Stimulated activated CD4-positive, alpha-beta T cell treated with anti-CD3 and anti-CD28 coated beads, Interleukin-1b, Interleukin-23, amount 100 ng/mL, for 24 hours (primary cell): ENCODE measurements at regions not wholly inside any gene's neighbourhood (a gene's known extent, or its start where the extent isn't known, plus 50 kb on each side); places are given as distances from the start of the nearest gene placed in this dataset.

Source experiments
- DNase-seq, 4 experiments: peaks; one replicate each; pipeline ENCODE4 v3.0.0-alpha.2; 2020; ENCODE audit warnings: low read depth in 4 of 4, low spot score in 1 of 4

- no peak for DNase-seq
Measured at GRCh38 chr13:44019651-44020050, 139.9 kb downstream of the LACC1 start.

- no peak for DNase-seq
Measured at GRCh38 chr13:44021422-44021821, 141.7 kb downstream of the LACC1 start.

DNA sequence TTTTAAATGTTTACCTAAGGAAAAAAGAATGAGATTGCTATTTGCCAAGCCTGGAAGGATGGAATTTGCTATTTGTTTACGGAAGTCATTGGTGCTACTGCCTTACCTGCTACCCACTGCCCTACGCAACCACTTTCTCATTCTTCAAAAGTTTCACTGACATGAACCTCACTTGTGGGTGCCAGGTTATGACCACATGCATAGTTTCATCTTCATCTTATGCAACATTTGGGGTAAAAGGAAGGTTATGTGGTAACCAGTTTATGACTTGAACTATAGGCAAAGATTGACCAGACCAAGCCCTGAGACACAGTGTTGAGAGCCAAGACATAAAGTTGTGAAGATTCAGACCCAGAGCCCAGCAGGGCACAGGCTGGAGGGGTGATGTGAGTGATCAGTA lies 142.5 kb downstream of the LACC1 start:
- no peak for DNase-seq

DNA sequence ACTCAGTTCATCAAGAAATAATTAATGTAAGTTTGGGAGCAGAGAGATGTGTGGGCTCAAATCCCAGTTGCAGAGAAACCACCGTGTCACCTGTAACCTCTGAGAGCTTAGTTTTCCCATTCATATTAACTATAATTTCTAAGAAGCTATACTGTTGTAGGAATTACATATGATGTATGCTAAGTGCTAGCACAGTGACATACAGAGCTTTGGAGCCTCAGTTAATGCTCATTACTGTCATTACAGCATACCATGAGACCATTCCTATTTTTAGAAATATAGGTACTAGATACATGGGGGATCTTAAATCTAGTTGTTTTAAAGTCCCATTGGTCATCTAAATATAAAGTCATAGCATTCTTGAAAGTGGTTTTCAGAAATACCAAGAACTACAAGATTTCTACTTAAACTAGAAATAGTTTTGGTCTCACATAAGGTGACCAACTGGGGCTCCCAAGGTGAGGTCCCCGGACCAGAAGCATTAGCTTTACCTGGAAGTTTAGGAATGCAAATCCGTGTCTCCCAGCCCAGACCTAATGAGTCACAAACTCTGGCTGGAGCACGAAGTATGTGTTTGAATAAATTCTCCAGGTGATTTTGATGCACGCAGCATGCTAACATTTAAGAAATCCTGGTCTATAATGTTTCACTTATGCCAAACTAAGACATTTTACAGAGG lies 144.6 kb downstream of the LACC1 start:
- no peak for DNase-seq

GRCh38 chr13:44024846-44025195 lies 145.1 kb downstream of the LACC1 start:
- DNase-seq, result no peak

DNA sequence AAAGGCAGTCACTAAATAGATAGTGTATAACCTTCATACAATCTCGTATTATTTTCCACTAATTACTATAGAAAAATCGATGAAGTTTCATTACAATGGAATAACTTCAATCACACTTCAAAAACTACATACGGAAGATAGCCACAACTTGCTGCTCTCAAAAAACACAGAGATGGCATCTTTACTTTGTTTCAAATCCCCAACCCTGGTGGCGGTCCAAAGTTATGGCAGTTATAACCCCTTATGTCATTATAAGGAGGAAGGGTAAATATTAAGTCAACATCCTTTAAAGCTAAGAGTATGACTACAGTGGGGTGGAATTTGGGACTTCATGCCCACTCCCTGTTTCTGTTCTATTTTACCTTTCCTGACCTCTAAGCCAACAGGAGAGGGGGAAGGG lies 146.5 kb downstream of the LACC1 start:
- DNase-seq, result no peak

- DNase-seq, result no peak
Measured at GRCh38 chr13:44028734-44029133, 149.0 kb downstream of the LACC1 start.

- no peak for DNase-seq
Measured at GRCh38 chr13:44030615-44031014, 150.9 kb downstream of the LACC1 start.

DNA sequence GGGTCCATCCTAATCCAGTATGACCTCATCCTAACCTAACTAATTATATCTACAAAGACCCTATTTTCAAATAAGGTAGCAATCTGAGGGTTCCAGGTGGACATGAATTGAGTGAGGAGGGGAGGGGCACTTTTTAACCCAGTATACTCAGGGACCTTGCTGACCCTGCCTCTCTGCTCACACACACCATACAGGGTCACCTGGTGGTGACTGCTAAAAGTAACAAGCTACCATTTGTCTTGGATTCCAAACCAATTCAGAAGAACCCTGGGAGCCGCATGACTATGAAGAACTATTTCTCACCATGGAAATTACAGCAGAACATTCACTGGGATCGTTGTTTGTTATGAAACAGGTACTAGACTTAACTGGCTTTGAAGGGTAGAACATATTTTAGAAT lies 151.9 kb downstream of the LACC1 start:
- no peak for DNase-seq

- DNase-seq, result no peak
Measured at GRCh38 chr13:44032802-44033201, 153.1 kb downstream of the LACC1 start.

GRCh38 chr13:44035400-44035799 lies 155.7 kb downstream of the LACC1 start:
- no peak for DNase-seq

DNA sequence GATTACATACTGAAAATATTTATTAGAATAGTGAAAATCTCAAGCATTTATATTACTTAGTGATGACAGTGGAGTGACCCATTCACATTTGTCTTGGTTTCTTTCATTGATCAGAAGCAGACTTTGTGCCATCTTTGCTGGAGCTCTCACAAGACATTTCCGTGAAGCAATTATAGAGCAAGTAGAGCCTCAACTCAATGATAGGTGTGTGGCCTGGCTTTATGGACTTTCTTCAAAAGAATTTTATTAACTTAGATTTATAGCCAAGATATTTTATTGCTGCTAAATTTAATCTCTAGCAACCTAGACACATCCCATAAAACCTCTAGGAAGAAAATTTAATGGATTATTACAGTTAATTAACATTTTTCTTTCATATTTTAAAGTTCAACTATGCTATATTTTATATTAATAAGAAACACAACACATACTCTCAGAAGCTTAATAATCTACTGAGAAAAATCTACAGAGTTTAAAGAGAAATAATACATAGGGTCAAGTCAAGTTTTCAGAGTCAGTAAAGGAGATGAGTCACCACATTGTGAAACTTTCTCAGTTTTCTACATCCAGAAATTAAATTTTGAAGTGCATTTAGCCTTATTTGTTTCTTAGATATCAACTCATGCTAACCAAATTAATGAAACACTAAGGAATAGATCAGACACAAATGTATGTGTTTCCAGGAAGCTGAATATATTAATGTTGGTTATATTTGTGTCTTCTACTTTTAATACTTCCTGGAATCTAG lies 160.5 kb downstream of the LACC1 start:
- no peak for DNase-seq

DNA sequence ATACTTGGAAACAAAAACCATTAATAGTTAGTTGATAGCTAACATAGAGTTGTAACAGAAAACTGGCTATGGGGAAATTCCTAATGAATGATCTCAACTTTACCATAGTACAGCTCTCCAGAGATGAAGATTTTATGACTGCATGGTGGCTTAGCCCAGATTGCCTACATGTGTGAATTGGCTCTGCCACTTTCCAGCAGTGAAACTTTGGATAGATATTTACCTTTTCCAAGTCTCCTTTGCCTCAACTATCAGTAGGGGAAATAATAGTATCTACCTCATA lies 161.1 kb downstream of the LACC1 start:
- no peak for DNase-seq

GRCh38 chr13:44044547-44045179 lies 165.0 kb downstream of the LACC1 start:
- no peak for DNase-seq

GRCh38 chr13:44045180-44045562 lies 165.5 kb downstream of the LACC1 start:
- DNase-seq, result no peak

GRCh38 chr13:44046428-44046827 lies 166.7 kb downstream of the LACC1 start:
- DNase-seq, result no peak

- DNase-seq, result no peak
Measured at GRCh38 chr13:44048326-44048725, 168.6 kb downstream of the LACC1 start.

GRCh38 chr13:44049081-44049945 lies 169.6 kb downstream of the LACC1 start:
- DNase-seq, result no peak

- DNase-seq, result no peak
Measured at GRCh38 chr13:44050450-44051063, 170.9 kb downstream of the LACC1 start.

GRCh38 chr13:44051405-44051804 lies 171.7 kb downstream of the LACC1 start:
- DNase-seq, result no peak

DNA sequence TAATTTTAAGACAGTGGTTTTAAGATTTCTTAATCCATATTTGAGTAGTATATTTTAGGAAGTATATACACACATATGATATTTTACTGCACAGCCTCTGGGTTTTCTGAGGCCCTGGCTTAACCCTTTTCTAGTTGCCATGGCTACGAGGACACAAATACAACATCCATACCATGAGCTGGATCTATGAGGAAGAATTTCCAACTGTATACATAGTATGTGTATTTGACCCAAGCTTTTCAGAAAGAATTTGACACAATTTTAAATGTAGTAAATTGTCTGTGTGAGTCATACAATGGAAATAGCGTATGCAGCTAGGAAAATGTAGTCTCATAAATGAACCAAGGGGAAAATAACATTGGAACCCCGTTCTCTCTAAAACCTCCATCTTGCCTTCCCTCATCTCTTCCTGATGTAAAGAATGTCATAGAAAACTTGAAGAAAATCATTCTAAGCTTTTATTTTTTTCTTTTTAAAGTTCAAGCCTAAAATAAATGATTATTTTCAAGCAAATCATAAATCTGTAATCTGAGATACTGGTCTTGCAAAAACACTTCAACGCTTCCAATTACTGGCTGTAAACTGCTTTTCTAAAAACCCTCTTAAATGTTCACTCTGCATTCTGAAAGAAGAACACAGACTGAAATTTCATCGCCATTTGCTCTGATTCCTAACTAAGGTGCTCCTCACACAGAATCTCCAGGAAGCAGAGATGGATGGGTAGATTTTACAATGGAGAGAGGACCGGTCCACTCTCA lies 172.4 kb downstream of the LACC1 start:
- no peak for DNase-seq
